CD14-positive monocyte (primary cell): ENCODE measurements at regions not wholly inside any gene's neighbourhood (a gene's known extent, or its start where the extent isn't known, plus 50 kb on each side); places are given as distances from the start of the nearest gene placed in this dataset.

Experiments used
- DNase-seq, 3 donors: peaks; one replicate each; pipeline ENCODE4 v3.0.0-alpha.2; 2011 to 2022
- H2AFZ ChIP-seq: 2 replicates; pipeline ENCODE4 v1.6.0; 2012; ENCODE audit warnings: mild to moderate bottlenecking, low read depth, low read length, inconsistent platforms; ENCODE audit not compliant: insufficient read depth, poor library complexity, severe bottlenecking
- H3K27ac ChIP-seq, 2 donors: 1 replicate in 1 of 2; 2 replicates in 1 of 2; pipeline ENCODE4 v1.5.1; 2012 to 2013; ENCODE audit warnings: low read length in 2 of 2, control low read depth in 1 of 2, inconsistent platforms in 1 of 2, low read depth in 1 of 2, mild to moderate bottlenecking in 1 of 2
- H3K27me3 ChIP-seq, 2 donors: one replicate each; pipeline versions ENCODE4 v1.6.0 to v1.6.1; 2011 to 2013; ENCODE audit warnings: low read length in 2 of 2; ENCODE audit not compliant: control insufficient read depth in 2 of 2, insufficient read depth in 2 of 2
- H3K36me3 ChIP-seq, 2 donors: replicated peaks in 1 of 2; 1 replicate in 1 of 2; 2 replicates in 1 of 2; pipeline versions ENCODE4 v1.5.1 to v1.6.1; 2012 to 2013; ENCODE audit warnings: low read length in 2 of 2, control low read depth in 1 of 2, inconsistent platforms in 1 of 2, mild to moderate bottlenecking in 1 of 2; ENCODE audit not compliant: insufficient read depth in 2 of 2, control insufficient read depth in 1 of 2
- H3K4me1 ChIP-seq, 2 donors: 1 replicate in 1 of 2; 2 replicates in 1 of 2; pipeline versions ENCODE4 v1.5.1 to v1.6.1; 2012 to 2013; ENCODE audit warnings: low read length in 2 of 2, control low read depth in 1 of 2, inconsistent platforms in 1 of 2, mild to moderate bottlenecking in 1 of 2, moderate library complexity in 1 of 2; ENCODE audit not compliant: insufficient read depth in 2 of 2, control insufficient read depth in 1 of 2
- H3K4me2 ChIP-seq: replicated peaks from 2 replicates; pipeline ENCODE3; 2012; ENCODE audit warnings: low read length, moderate library complexity, mild to moderate bottlenecking; ENCODE audit not compliant: poor library complexity, severe bottlenecking; ENCODE audit errors: extremely low read depth
- H3K4me3 ChIP-seq, 3 experiments: fragments of 200-600 bp in 1 of 3; sonication (generic) in 1 of 3; replicated peaks in 1 of 3; 1 replicate in 2 of 3; 2 replicates in 1 of 3; pipeline ENCODE4 v1.5.1; 2011 to 2013; ENCODE audit warnings: low read length in 3 of 3, mild to moderate bottlenecking in 3 of 3, control low read depth in 2 of 3, low read depth in 2 of 3, inconsistent platforms in 1 of 3, moderate library complexity in 1 of 3
- H3K79me2 ChIP-seq: 2 replicates; pipeline ENCODE4 v1.6.0; 2012; ENCODE audit warnings: mild to moderate bottlenecking, control low read depth, inconsistent platforms, low read length, moderate library complexity; ENCODE audit not compliant: insufficient read depth
- H3K9ac ChIP-seq: 2 replicates; pipeline ENCODE4 v1.6.0; 2017; ENCODE audit warnings: low read length, mild to moderate bottlenecking; ENCODE audit not compliant: insufficient read depth, poor library complexity, severe bottlenecking
- H3K9me3 ChIP-seq, 2 donors: replicated peaks in 1 of 2; 1 replicate in 1 of 2; 2 replicates in 1 of 2; pipeline versions ENCODE4 v1.5.1 to v1.6.1; 2012 to 2013; ENCODE audit warnings: low read length in 2 of 2, control low read depth in 1 of 2; ENCODE audit not compliant: control insufficient read depth in 1 of 2, insufficient read depth in 1 of 2
- H4K20me1 ChIP-seq: 2 replicates; pipeline ENCODE4 v1.6.0; 2012; ENCODE audit warnings: mild to moderate bottlenecking, low read length, control low read depth, moderate library complexity; ENCODE audit not compliant: insufficient read depth
- H3K27ac Mint-ChIP-seq, 7 donors: one replicate each; pipeline ENCODE4 v1.8.0; 2020; ENCODE audit warnings: mild to moderate bottlenecking in 7 of 7, mixed read lengths in 7 of 7, moderate library complexity in 6 of 7, inconsistent platforms in 2 of 7
- H3K27me3 Mint-ChIP-seq, 3 donors: one replicate each; pipeline ENCODE4 v1.8.0; 2021 to 2022; ENCODE audit warnings: low read depth in 3 of 3, mild to moderate bottlenecking in 3 of 3, mixed read lengths in 3 of 3, moderate library complexity in 3 of 3, inconsistent platforms in 1 of 3
- H3K36me3 Mint-ChIP-seq, 2 donors: one replicate each; pipeline ENCODE4 v1.8.0; 2020; ENCODE audit warnings: mixed read lengths in 2 of 2, inconsistent platforms in 1 of 2, mild to moderate bottlenecking in 1 of 2
- H3K4me1 Mint-ChIP-seq: one replicate; pipeline ENCODE4 v1.8.0; 2020; ENCODE audit warnings: mild to moderate bottlenecking, mixed read lengths
- H3K4me3 Mint-ChIP-seq, 2 donors: one replicate each; pipeline ENCODE4 v1.8.0; 2020; ENCODE audit warnings: mild to moderate bottlenecking in 2 of 2, mixed read lengths in 2 of 2, moderate library complexity in 1 of 2
- H3K9me3 Mint-ChIP-seq, 7 donors: one replicate each; pipeline ENCODE4 v1.8.0; 2020 to 2022; ENCODE audit warnings: mixed read lengths in 7 of 7, mild to moderate bottlenecking in 6 of 7, moderate library complexity in 6 of 7, inconsistent platforms in 2 of 7
- CTCF ChIP-seq: fragments of 200-600 bp; IDR thresholded peaks from one replicate; pipeline ENCODE4 v1.8.0; 2022; ENCODE audit warnings: antibody characterized with exemption, mild to moderate bottlenecking
- WGBS: methylation state at CpG from one replicate; pipeline ENCODE4 v1.1.5; 2013; ENCODE audit warnings: missing lambda C conversion rate; ENCODE audit not compliant: insufficient coverage; 5-methylcytosine and 5-hydroxymethylcytosine counted together
- intact Hi-C, 2 donors: fragments of 100-400 bp; cut with micrococcal nuclease; formaldehyde crosslinking; loops; one replicate each; pipeline versions ENCODE4 v1.15.0 to v1.15.1; 2023

- H3K27me3 ChIP-seq, result no peaks in the 10 kb centered on the region
- H3K27ac ChIP-seq, result no peak overlapping the region
- no peak overlapping the region for H3K9ac ChIP-seq
- DNase-seq, result no peak
- Mint-ChIP-seq H3K27me3 (peaks cover 0 to 1% (median 0%) of the 10 kb centered on the region in 3 donors), H3K36me3 (no peaks in the 10 kb centered on the region), H3K4me1 (no peaks in the 10 kb centered on the region), H3K27ac (no peak overlapping the region), H3K9me3 (peaks cover 0 to 9% (median 0%) of the 10 kb centered on the region in 7 donors), H3K4me3 (no peak overlapping the region)
- H3K9me3 ChIP-seq, result no peaks in the 10 kb centered on the region
- H3K4me3 ChIP-seq, result no peak overlapping the region
- intact Hi-C loops, result no loop called here
- TF ChIP-seq CTCF, result no peak
- no peaks in the 10 kb centered on the region for H4K20me1 ChIP-seq
- H2AFZ ChIP-seq, result no peak overlapping the region
- H3K36me3 ChIP-seq, result no peaks in the 10 kb centered on the region
- no peak overlapping the region for H3K4me2 ChIP-seq
- no peaks in the 10 kb centered on the region for H3K79me2 ChIP-seq
- H3K4me1 ChIP-seq, result no peaks in the 10 kb centered on the region
Measured at GRCh38 chr5:144876990-144877389, 706.3 kb downstream of the KCTD16 start.

- Mint-ChIP-seq H3K4me3 (no peak overlapping the region), H3K9me3 (peaks cover 0 to 9% (median 0%) of the 10 kb centered on the region in 7 donors), H3K36me3 (no peaks in the 10 kb centered on the region), H3K27me3 (peaks cover 0 to 1% (median 0%) of the 10 kb centered on the region in 3 donors), H3K27ac (no peak overlapping the region), H3K4me1 (no peaks in the 10 kb centered on the region)
- peaks cover 0 to 6% of the 10 kb centered on the region in 2 donors for H3K9me3 ChIP-seq
- TF ChIP-seq CTCF, result no peak
- no peak overlapping the region for H3K4me3 ChIP-seq
- H3K27me3 ChIP-seq, result no peaks in the 10 kb centered on the region
- no peak for DNase-seq
- no peak overlapping the region for H3K4me2 ChIP-seq
- H3K9ac ChIP-seq, result no peak overlapping the region
- no peaks in the 10 kb centered on the region for H4K20me1 ChIP-seq
- H3K27ac ChIP-seq, result no peak overlapping the region
- no peaks in the 10 kb centered on the region for H3K79me2 ChIP-seq
- intact Hi-C loops, result no loop called here
- no peaks in the 10 kb centered on the region for H3K4me1 ChIP-seq
- no peak overlapping the region for H2AFZ ChIP-seq
- no peaks in the 10 kb centered on the region for H3K36me3 ChIP-seq
- no CpG with 5 or more reads among the region's 2 CpGs for WGBS
Measured at GRCh38 chr5:144873076-144873475, 702.4 kb downstream of the KCTD16 start.
